Midbrain (tissue), 1 donor: ENCODE measurements at regions not wholly inside any gene's neighbourhood (a gene's known extent, or its start where the extent isn't known, plus 50 kb on each side); places are given as distances from the start of the nearest gene placed in this dataset.
A peak's percentile ranks its signal among the peaks of the same experiment; 100 is the strongest.
"Not testable (repeated sequence)": the region's sequence is repeated elsewhere in the genome, so short reads cannot be mapped to it uniquely, and the experiment has no call there.

ENCODE experiments used
- DNase-seq: peaks from one replicate; lab custom pipeline; 2025; lab: John Stamatoyannopoulos, UW

DNA sequence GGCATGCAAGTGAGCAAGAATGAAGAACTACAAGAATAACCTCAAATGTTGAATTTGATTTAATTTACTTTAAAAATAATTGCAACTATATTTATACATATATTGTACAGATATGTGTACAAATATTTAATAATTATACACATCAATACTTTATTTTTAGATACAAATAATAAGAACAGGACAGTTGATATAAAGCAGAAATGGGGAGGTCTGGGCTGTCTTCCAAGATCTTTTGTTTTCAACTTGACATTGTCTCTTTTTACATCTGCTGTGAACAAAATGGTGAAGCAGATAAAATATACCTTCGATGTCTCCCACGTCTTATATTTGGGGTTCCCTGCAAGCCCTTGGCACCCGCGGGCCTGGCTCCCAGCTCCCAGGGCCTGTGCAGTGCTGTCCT lies 231.3 kb upstream of the RBBP8 start:
- DNase-seq = no peak

DNA sequence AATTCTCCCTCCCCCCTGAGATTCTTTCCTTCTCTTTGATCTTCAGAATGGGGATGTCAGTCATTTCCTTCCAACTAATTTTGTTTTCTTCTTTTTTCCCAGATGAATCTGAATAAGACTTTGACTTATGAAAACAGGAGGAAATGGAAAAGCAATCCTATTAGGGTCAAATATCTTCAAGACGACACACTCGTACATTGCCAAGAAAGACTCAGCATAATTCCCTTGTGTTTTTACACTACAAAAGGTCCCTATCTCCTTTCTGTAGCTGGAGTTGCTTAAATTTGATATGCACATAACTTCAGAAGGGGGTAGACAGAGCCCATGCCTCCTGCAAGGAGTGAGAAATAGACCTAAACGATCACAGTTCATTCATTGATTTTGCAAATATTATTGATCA lies 230.3 kb upstream of the RBBP8 start:
- no peak for DNase-seq

GRCh38 chr18:22703883-22704585 lies 229.1 kb upstream of the RBBP8 start:
- peak; percentile 23 for DNase-seq

- DNase-seq = no peak
These were observed 228.6 kb upstream of the RBBP8 start for GRCh38 chr18:22704586-22704918.

GRCh38 chr18:22705328-22705727 lies 227.8 kb upstream of the RBBP8 start:
- no peak for DNase-seq

GRCh38 chr18:22706025-22706424 lies 227.1 kb upstream of the RBBP8 start:
- DNase-seq = not testable (repeated sequence)

DNA sequence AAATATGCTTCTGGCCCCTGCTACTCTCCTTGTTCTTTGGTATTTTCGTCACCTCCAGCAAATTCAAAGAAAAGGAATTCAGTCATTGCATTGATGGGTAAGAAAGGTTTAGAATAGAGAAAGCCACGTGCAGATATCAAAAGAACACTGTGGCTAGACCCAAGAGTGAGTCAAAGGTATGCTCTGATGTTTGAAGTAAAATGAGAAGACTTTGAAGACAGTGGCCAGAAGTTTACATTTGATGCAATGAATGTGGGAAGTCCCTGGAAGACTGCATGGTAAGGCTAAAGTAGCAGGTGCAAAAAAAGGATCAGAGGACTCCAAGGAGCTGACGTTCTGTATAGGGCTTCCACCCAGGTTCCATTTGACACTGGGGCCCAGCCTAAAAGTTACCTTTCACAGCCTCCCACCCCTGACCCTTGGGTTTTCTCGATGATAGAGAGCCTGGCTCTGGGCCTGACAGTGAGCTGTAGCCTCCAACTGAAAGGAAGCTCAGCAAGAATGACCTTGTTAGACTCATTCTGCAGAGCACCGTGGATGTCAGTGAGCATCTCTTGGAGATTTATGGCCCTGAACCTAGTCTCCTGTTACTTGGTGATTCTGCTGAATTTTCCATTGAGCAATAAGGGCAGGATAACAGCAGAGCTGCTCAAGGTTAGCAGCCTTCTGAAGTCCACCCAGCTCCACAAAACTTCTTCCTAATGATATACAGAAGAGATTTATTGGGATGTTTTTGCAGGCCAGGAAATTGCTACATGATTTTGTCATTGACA lies 223.7 kb upstream of the RBBP8 start:
- no peak for DNase-seq

DNA sequence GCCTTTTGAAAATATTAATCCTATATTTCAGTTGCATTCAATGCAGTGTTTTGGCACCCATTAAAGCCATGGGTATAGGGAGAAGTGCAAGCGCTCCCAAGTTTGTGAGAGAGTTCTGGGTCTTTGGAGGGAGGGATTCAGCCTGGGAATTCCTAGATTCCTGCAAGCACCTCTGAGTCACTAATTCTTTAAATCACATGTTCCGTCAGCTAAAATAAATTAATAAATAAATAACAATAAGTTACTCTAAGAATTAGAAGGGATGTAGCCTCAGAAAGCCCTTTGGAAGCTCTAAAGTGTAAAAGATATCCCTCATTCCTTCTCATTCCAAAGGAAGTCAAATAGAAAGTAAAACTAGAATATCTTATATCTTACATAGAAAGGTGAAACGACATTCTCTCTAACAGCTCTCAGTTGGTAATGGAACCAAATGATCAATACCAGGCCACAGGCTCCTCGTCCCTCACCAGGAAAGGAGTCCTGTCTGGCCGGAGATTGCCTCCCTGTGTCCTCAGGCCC lies 222.4 kb upstream of the RBBP8 start:
- no peak for DNase-seq

DNA sequence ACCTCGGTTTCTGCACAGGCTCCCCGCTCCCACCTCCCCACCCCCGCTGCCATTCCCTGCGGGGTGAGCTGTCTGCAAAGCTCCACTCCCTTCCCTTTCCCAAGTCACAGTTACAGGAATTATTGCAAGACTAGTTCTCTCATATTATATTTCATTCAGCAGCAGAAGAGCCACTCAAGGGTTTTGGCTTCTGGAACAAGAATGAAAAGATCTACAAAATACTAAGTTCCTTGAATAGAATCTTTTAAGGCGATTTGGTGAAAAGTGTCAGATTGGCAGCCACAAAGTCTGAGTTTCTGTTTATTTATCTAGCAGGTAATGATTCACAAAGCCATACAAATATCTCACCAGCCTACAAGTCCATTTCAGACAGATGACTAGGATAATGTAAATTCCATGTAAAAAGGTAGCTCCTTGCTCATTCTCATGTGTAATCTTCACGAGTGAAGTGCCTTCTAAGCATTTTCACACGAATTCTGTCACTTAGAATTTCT lies 221.9 kb upstream of the RBBP8 start:
- DNase-seq = no peak

DNA sequence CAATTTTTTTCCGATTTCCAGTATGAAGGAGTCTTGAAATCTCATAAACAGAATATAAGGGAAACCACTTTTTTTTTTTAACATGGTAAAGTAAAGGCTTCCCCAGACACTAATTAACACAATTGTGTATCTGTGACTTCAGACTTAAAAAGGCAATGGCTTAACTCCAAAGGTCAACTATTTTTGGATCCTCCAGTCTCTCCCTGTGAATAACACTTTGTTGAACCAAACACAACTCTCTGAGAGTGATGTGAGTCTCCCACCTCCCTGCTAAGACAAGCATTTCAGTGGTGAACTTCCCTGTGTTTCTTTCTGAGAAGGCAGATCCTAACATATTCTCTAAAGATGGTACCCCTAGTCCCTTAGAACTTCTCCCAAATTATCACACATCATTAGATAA lies 219.6 kb upstream of the RBBP8 start:
- no peak for DNase-seq

GRCh38 chr18:22717536-22717935 lies 215.6 kb upstream of the RBBP8 start:
- DNase-seq = not testable (repeated sequence)

- no peak for DNase-seq
These were observed 209.9 kb upstream of the RBBP8 start for GRCh38 chr18:22723221-22723620.

- DNase-seq = no peak
These were observed 209.4 kb upstream of the RBBP8 start for GRCh38 chr18:22723773-22724172.

GRCh38 chr18:22726469-22726868 lies 206.7 kb upstream of the RBBP8 start:
- DNase-seq = no peak

DNA sequence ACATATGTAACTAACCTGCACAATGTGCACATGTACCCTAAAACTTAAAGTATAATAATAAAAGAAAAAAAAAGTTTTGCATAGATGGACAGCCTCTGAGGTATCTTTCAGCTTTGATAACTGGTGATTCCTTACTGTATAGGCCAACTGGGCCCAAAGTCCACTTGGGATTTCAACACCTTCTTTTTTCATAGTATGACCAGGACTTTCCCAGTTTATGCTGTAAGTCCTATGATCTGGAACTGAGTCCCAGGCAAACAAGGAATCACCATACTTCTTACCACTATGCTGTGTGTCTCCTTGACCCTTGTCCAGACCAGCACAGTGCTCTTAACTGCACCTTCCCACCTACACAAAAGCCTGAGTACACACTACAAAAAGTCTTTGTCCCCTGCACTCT lies 205.1 kb upstream of the RBBP8 start:
- DNase-seq = no peak

GRCh38 chr18:22728481-22729105 lies 204.5 kb upstream of the RBBP8 start:
- DNase-seq = no peak

DNA sequence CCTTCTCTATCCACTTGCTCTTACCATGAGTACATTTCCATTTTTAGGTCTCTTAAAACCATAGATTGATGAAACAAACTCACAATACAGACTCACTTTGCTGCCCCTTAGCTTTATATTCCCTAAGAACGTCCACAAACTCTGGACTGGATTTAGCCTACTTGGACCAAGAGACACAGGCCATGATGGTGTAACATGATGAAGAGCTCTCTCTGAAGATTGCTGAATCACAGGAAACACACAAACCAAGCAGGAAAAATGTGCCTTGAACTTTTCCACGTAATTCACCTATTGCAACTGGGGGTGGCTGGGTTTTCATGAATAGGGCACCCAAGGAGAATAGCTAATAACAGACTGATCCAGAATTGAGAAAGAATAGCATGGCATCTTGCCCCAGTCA lies 201.7 kb upstream of the RBBP8 start:
- DNase-seq = no peak

DNA sequence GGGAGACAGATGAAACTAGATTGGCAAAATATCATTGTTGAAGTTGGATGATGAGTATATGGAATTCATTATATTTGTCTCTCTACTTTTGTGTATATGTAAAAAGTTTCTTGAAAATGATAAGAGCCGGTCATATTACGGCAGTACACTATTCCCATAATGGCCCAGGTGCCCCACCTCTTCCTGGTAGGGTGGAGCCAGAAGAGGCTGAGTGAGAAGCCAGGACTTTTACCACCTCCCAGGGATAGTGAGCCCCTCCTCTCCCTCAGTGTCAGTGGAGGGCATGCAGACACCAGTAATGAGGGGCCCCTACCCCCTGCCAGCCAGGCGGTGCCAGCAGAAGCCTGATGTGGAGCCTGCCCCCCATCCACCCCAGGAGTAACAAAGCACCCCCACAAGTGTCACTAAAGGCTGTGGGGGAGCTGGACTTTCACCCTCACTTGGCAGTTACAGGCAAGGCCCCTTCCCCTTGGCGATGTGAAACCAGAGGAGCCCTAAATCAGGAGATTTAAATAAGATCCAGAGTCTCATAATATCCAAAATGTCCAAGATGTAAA lies 198.9 kb upstream of the RBBP8 start:
- no peak for DNase-seq

DNA sequence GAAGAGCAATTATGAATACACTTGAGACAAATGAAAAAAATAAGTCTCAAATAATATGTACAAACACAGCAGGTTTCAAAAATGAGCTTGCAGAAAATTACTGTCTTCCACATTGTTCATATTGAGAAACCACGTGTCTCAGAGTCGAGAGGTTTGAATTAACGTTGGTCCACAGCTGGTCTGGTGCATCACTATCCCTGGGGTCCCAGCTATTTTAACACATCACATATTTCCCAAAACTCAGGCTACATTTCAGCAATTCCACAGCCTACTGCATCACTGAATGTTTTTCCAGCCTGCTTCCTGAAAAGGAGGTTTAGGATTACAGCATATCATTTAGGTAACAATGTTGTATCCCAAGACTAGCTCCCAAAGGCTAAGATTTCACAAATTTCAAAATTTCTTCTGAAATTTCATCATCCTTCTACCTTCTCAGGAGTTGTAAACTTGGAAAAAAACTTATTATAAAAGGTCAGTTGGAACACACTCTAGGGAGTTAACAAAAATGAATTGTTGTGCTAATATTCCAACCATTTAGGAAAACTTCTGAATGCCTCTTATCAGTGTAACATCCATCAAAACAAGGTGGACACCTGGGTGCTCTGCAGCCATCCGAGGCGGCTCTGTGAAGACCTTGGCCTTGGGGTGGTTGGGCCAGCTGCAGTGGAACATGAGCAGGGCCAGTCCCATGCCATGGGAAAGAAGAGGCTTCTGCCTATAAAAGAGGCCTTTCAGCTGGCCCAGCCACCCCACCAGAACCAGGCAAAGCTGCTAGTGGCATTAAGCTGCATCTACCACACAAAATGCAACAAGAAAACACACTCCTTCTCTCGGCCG lies 198.1 kb upstream of the RBBP8 start:
- no peak for DNase-seq

DNA sequence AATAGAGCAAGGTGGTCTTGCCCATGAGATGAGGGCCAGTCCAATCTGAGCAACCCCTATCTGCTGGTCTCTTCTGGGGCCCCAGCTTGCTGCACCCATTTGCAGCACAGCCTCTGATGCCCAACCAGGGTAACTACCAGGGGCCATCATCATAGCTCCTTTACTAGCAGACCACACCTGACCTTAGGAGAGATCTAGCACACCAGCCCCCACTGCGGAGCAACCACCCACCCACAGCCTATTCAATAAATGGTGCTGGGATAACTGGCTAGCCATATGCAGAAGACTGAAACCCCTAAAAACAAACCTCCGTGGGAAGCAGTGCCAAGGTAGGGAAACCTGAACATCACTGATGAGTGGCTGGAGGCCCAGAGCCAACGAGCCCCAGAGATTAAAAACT lies 196.1 kb upstream of the RBBP8 start:
- no peak for DNase-seq

DNA sequence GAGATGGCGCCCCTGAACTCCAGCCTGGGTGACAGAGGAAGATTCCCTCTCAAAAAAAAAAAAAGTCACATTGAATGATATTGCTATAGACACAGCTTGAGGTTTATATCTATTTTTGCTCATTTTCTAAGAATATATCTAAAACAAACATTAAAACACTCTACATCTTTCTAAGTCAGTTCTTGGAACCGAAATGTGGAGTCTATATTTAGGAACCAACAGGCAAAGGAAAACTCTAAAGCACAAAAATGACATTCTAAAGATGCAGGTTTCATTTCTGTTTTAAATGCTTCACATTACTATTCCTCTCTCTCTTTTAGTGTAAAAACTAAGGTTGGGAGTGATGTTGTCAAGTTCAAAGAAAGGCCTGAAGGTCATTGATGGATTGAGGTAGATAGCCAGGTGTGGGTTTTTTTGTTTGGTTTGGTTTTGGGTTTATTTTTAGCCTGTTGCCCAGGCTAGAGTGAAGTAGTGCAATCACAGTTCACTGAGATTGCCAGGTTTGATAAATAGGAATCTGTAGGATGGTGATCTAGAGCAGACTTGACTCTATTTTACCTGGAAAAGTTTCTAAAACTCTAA lies 194.0 kb upstream of the RBBP8 start:
- DNase-seq = no peak
